ENCODE measurements at regions not wholly inside any gene's neighbourhood (a gene's known extent, or its start where the extent isn't known, plus 50 kb on each side); places are given as distances from the start of the nearest gene placed in this dataset.

GRCh38 chr12:103086471-103086870 is 129.0 kb downstream of the ASCL1 start (continued):
- TF ChIP-seq CTCF (IDR thresholded peaks at IDR 0.05; ENCODE audit: control extremely low read depth in 1 of 3, insufficient read depth in 1 of 3, low read depth in 1 of 3, low read length in 3 of 3) (no peak), POLR2AphosphoS5 (IDR thresholded peaks at IDR 0.05; ENCODE audit: low read depth, low read length) (no peak), YY1 (IDR thresholded peaks at IDR 0.05; ENCODE audit: low read depth, low read length) (no peak), CEBPB (IDR thresholded peaks at IDR 0.05; ENCODE audit: low read depth, low read length) (no peak), MAFK (IDR thresholded peaks at IDR 0.05; ENCODE audit: low read depth, low read length) (no peak), TAF1 (IDR thresholded peaks at IDR 0.05; ENCODE audit: low read depth, low read length) (no peak), GABPA (IDR thresholded peaks at IDR 0.05; ENCODE audit: borderline replicate concordance, insufficient read depth, low read length) (no peak)
